Stomach (tissue), 4 donors: ENCODE measurements at regions not wholly inside any gene's neighbourhood (a gene's known extent, or its start where the extent isn't known, plus 50 kb on each side); places are given as distances from the start of the nearest gene placed in this dataset.

Source experiments
- EP300 ChIP-seq: sonication (generic); formaldehyde crosslinking; IDR thresholded peaks from one replicate; pipeline ENCODE4 v1.6.1; 2017; ENCODE audit warnings: antibody characterized with exemption
- POLR2A ChIP-seq, 4 donors: fragments of 450-650 bp; IDR thresholded peaks; one replicate each; pipeline ENCODE4 v1.6.1; 2016; ENCODE audit warnings: antibody characterized with exemption in 4 of 4, control low read depth in 2 of 4, mild to moderate bottlenecking in 1 of 4, moderate library complexity in 1 of 4
- POLR2AphosphoS5 ChIP-seq, 3 donors: sonication (generic); formaldehyde crosslinking; IDR thresholded peaks; one replicate each; pipeline ENCODE4 v1.6.1; 2016; ENCODE audit warnings: antibody characterized with exemption in 3 of 3
- TF ChIP-seq, protein P1 (sequence below), 7 experiments: fragments of 450-650 bp in 4 of 7; fragments of 200-600 bp in 3 of 7; sonication (generic) in 3 of 7; IDR thresholded peaks; one replicate each; pipeline ENCODE4 v1.5.1; 2016 to 2019; ENCODE audit warnings: antibody characterized with exemption in 7 of 7, control low read depth in 2 of 7, mild to moderate bottlenecking in 1 of 7

DNA sequence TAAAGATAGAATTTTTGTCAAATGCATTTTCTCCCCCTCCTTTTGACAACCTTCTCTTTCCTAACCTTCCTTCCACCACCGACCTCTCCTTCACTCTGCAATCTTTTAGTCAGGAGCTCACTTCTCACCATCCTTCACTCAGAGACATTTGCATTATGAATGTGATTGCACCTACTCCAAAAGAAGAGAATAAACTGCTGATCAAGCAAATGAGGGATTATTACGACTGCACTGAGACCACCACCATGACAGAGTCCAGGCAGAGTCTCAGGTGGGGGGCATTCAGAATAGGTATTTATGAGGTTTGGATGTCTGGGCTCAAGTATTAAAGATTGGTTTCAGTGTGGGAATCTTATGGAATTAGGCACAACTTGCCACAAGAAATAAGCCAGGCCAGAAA, 483.9 kb downstream of the PTH2R start:
- TF ChIP-seq EP300 (no peak), POLR2A (IDR thresholded peaks at IDR 0.05) (no peak), POLR2AphosphoS5 (IDR thresholded peaks at IDR 0.05) (no peak)
- TF ChIP-seq, protein P1, sequence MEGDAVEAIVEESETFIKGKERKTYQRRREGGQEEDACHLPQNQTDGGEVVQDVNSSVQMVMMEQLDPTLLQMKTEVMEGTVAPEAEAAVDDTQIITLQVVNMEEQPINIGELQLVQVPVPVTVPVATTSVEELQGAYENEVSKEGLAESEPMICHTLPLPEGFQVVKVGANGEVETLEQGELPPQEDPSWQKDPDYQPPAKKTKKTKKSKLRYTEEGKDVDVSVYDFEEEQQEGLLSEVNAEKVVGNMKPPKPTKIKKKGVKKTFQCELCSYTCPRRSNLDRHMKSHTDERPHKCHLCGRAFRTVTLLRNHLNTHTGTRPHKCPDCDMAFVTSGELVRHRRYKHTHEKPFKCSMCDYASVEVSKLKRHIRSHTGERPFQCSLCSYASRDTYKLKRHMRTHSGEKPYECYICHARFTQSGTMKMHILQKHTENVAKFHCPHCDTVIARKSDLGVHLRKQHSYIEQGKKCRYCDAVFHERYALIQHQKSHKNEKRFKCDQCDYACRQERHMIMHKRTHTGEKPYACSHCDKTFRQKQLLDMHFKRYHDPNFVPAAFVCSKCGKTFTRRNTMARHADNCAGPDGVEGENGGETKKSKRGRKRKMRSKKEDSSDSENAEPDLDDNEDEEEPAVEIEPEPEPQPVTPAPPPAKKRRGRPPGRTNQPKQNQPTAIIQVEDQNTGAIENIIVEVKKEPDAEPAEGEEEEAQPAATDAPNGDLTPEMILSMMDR (IDR thresholded peaks at IDR 0.05): no peak
